Breast epithelium (tissue), 3 donors: ENCODE measurements at regions not wholly inside any gene's neighbourhood (a gene's known extent, or its start where the extent isn't known, plus 50 kb on each side); places are given as distances from the start of the nearest gene placed in this dataset.

ENCODE experiments used
- POLR2A ChIP-seq: fragments of 450-650 bp; IDR thresholded peaks from one replicate; pipeline ENCODE4 v1.6.1; 2016; ENCODE audit warnings: antibody characterized with exemption, mild to moderate bottlenecking, moderate library complexity
- POLR2AphosphoS5 ChIP-seq, 3 donors: sonication (generic); formaldehyde crosslinking; IDR thresholded peaks; one replicate each; pipeline ENCODE4 v1.6.1; 2017; ENCODE audit warnings: antibody characterized with exemption in 3 of 3

GRCh38 chr3:187930021-187930420 is 184.8 kb upstream of the BCL6 start:
- TF ChIP-seq POLR2AphosphoS5 (IDR thresholded peaks at IDR 0.05) (no peak), POLR2A (no peak)
